ENCODE measurements at regions not wholly inside any gene's neighbourhood (a gene's known extent, or its start where the extent isn't known, plus 50 kb on each side); places are given as distances from the start of the nearest gene placed in this dataset.
"Not testable (repeated sequence)": the region's sequence is repeated elsewhere in the genome, so short reads cannot be mapped to it uniquely, and the experiment has no call there.

DNA sequence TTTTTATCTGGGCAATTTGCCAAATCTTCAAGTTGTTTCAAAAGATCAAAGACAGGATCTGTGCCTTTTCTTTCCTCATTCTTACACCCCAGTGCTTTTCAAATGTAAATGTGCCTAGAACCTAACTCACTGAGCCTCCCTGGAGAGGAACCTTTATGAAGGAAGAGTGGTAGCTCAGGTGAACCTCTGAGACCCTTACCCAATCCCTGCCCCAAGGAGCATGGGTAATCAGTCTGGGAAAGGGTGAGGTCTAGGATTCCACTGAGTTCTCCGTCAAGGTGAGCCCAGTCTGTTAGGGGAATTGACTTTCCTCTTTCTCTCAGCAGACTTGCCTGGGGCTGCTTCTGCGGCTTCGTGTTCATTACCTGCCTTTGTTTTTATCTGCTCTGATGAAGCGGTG, 88.1 kb upstream of the MAP4K4 start:
- no peak for DNase-seq

DNA sequence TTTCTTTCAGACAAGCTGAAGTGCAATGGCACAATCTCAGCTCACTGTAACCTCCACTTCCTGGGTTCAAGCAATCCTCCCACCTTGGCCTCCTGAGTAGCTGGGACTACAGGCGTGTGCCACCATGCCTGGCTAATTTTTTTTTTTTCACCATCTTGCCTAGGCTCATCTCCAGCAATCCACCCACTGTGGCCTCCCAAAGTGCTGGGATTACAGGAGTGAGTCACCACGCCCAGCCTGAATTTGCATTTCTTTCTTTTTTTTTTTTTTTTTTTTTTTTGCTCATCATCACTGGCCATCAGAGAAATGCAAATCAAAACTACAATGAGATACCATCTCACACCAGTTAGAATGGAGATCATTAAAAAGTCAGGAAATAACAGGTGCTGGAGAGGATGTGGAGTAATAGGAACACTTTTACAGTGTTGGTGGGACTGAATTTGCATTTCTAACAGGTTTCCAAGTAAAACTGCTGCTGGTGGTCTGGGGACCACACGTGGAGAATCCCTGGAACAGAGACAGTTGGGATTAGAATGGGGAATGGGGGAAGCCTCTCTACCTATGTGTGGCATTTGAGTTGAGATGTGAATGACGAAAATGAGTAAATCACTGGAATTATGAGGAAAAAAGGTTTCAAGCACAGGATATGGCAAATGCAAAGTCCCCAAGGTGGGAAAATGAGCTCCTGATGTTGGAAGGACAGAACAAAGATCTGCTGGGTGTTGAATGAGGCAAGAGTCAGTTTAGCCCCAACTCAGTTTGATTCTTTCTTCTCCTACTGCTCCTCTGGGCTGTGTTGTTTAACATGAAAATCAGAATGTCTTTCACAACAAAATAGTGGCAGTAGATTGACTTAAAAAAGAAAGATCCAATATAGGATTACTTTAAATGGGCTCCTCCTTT, 88.8 kb upstream of the MAP4K4 start:
- DNase-seq = no peak

DNA sequence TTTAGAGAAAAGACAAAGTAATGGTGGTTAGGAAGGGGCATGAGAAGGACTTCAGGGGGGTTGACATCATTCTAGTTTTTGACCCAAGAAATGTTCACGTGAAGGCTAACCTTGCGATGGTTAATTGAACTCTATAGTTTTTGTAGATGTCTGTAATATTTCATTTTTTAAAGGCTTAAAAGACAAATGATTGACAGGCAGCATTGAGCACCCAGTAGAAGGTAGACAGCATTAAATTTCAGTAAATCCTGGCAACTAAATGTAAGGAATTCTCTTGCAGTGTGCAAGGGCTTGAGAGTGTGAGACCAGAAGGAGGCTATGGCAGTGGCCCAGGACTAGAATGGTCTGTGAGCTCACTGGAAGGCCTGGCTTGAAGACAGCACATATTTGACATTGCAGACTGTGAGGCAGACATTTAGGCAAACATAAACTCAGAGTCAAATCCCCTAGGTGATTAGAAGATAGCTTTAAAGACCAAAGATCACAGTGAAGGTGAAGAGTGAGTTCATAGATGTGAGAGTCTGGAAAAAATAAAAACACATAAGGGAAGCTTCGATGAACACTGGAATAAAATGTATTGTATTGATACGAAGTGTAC, 100.1 kb upstream of the MAP4K4 start:
- no peak for DNase-seq

DNA sequence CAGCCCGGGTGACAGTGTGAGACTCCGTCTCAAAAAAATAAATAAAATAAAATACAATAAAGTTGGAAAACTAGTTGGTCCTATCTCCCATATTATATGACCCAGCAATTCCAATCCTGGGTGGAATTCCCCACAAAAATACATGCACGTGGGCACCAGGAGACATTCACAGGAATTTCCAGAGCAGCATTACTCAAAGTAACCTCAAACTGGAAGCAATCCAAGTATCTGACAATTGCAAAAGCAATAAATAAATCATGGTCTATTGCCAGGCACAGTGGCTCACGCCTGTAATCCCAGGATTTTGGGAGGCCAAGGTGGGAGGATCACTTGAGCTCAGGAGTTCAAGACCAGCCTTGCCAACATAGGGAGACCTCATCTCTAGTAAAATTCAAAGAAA, 101.2 kb upstream of the MAP4K4 start:
- DNase-seq = no peak

DNA sequence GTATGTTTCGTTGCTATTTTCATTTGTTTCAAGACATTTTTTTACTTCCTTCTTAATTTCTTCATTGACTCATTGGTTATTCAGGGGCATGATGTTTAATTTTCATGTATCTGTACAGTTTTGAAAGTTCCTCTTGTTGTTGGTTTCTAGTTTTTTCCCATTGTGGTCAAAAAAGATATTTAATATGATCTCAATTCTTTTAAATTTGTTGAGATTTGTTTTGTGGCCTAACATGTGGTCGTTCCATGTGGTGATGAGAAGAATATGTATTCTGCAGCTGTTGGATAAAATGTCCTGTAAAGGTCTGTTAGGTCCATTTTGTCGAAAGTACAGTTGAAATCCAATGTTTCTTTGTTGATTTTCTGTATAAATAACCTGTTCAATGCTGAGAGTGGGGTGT, 110.3 kb upstream of the MAP4K4 start:
- DNase-seq = no peak

DNA sequence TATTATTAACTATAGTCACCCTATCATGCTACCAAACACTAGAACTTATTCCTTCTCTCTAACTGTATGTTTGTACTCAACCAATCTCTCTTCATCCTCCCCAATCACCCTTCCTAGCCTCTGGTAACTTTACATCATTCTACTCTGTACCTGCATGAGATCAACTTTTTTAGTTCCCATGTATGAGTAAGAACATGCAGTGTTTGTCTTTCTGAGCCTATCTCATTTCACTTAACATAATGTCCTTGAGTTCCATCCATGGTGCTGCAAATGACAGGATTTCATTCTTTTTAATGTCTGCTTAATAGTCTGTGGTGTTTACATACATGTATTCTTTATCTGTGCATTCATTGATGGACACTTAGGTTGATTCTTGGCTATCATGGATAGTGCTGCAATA, 108.9 kb upstream of the RFX8 start:
- DNase-seq = no peak

DNA sequence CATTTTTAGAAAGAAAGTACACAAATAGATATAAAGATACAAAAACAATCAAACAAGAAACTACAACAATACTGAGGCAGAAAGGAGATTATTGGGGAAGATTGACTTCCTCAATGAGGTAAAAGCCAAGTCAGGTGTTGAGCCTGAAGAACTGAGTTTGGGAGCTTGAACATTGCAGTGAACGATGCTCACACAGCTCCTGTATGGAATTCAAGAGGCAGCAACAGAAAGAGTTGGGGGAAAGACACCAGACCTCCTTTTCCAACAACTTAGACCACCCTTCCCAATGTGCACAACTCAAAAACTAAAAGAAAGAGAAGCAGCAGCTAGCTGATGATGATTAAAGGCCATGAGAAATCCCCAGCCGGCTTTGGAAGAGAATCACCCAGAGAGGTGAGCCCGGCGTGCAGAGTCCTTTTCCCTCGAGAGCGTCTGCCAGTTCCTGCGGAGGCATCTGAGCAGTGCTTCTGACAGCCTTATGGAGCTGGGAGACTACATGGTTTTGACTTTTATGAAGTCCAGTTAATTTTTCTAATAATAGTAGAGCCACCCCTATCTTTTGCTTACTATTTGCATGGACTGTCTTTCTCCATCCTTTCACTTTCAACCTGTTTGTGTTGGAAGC, 106.9 kb upstream of the RFX8 start:
- DNase-seq = no peak

DNA sequence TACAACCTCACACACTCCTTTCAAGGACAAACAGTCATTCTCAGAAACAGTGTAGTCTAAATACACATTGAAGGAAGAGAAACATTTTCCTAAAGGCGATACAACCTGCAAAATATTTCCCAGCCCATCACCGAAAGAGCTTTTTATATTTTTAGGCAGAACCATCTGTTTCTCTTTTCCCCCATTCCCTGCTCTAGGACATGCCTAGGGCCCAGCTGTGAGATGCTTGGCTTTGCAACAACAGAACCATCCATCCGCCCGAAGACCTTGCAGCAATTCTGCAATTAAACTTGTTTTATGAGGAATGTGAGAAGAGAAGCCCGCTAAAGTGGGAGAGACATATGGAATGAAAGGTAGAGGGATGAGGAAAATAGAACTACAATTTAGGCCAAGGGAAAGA, 105.6 kb upstream of the RFX8 start:
- DNase-seq = no peak

DNA sequence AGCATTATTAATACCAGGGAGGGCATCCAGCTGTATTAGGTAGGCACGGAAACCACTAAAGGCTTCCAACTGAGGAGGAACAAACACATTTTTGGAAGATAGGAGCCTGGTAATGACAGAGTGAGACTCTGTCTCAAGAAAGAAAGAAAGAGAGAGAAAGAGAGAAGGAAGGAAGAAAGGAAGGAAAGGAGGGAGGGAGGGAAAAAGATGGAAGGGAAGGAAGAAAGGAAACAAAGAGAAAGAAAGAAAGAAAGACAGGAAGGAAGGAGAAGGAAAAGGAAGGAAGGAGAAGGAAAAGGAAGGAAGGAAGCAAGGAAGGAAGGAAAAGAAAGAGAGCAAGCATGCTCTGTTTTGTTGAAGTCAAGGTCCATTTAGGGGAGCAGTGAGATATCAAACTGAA, 103.8 kb upstream of the RFX8 start:
- DNase-seq = no peak

DNA sequence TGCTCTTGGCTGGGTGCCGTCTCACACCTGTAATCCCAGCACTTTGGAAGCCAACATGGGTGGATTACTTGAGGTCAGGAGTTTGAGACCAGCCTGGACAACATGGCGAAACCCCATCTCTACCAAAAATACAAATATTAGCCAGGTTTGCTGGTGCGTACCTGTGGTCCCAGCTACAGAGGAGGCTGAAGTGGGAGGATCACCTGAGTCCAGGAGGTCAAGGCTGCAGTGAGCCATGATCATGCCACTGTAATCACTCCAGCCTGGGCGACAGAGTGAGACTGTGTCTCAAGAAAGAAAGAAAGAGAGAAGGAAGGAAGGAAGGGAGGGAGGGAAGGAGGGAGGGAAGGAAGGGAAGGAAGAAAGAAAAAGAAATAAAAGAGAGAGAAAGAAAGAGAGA, 103.2 kb upstream of the RFX8 start:
- DNase-seq = not testable (repeated sequence)

DNA sequence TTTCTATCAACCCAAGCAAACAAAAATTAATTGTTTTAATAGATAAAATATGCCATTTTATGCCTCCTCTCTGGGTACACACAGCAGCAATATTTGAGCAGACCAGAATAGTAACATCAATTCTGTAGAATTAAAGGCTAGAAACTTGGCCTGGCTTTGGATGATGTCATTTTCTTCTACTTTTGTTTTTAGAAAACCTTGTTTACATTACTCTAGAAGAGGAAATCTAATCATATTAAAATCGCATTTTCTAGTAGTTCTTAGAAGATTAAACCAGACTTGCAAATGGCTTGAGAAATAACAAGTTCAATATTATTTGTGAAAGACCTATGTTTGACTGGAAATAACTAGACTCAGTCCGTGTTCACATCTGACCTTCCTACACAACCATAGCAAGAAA, 102.3 kb upstream of the RFX8 start:
- DNase-seq = no peak

DNA sequence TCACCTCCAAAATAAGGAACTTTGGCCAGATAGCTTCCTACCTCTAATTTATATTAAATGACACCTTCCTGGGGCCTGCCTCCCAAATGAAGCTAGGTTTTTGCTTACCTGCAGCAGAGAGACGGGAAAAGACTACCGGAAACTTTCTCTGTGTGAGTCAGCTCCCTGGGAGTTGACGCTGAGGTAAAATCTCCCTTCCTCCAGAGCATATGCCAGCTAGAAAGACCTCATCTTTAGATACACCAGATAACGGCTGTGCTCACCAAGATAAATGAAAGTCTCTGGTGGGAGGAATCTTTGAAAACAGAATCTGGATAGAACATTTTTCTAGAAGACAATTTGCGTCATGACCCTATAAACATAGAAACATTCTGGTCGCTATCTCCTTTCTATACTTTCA, 99.7 kb upstream of the RFX8 start:
- DNase-seq = no peak

DNA sequence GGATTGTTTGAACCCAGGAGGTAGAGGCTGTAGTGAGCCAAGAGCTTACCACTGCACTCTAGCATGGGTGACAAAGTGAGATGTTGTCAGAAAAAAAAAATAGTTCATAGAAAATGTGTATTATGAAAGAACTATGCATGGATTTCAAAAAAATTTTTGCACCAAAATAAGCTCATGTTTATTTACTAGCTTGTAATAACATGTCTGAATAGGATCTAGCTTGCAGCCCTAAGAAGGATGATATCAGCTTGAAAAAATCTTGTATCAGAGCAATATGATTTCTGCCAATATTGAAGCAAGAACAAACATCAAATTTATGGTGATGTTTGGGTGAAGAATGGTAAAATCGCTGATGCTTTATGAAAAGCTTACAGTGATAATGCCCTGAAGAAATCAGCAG, 97.0 kb upstream of the RFX8 start:
- DNase-seq = no peak

DNA sequence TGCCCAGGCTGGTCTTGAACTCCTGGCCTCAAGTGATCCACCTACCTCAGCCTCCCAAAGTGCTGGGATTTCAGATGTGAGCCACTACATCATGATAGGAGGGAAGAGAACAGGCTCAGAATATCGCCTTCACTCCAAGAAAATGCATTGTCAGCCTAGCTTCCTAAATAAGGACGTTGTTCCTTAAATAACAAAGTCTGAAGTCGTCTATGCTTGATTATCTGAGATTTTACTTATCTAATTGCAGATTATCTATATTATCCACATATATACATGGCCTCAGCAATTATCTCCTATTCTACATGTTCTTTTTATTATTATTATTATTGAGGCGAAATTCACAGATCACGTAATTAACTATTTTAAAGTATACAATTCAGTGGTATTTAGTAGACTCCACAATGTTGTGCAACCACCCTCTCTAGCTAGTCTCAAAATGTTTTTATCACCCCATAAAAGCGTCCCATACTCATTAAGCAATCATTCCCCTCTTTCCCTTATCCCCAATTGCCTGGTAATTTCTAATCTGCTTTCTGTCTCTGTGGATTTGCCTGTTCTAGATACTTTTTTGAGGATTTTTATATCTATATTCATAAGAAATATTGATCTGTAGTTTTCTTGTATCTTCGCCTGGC, 95.1 kb upstream of the RFX8 start:
- DNase-seq = no peak

DNA sequence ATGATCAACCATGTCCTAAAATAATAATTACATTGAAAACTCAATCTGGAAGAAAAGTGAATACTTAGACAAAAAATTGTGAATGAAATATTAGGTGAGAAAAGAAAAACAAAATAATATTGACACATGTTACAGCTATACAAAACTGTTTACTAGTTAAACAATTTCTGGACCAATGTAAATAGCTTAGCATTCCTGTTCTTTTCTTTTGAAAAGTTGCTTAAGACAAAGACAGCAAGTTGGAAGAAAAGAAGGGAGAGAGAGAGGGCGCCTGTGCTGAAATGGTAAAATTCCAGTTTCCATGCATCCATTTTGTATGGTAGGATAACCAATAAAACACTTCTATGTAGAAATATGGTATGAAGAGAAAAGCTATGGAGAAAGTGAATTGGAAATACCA, 94.1 kb upstream of the RFX8 start:
- no peak for DNase-seq

DNA sequence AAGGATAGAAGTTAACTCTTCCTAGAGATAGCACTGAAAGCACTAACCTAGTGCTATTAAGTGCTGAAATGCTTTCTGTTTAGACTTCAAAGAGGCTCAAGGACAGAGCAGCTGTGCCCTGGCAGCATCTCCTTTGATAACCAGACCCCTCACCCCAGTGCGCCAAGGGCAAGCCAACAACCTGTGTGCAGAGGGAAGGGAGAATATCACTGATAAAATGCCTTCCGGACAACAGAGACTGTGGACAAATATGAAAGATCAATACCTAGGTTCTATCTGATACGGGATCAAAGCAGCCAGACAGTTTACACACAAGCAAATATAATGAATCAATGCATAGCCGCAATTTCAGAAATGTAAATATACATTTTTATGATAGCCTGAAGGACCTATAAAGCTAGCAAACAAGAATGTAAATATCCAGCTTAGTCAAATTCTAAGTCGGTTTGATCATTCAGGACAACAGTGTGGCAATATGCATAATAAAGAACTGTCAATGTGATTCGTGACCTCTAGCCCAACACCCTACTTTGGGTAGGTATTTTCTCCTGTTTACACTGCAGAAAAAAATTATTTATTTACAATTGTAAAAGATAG, 91.8 kb upstream of the RFX8 start:
- no peak for DNase-seq

DNA sequence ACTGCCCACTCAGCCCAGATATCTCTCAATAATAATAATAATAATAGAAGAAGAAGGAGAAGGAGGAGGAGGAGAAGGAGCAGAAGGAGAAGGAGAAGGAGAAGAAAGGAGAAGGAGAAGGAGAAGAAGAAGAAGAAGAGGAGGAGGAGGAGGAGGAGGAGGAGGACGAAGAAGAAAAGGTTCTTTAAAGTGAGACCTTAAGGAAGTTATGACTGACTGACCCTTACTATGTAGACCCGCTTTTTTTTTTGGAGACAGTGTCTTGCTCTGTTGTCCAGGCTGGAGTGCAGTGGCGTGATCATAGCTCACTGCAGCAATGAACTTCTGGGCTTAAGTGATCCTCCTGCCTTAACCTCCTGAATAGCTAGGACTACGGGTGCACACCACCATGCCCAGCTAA, 88.9 kb upstream of the RFX8 start:
- no peak for DNase-seq

DNA sequence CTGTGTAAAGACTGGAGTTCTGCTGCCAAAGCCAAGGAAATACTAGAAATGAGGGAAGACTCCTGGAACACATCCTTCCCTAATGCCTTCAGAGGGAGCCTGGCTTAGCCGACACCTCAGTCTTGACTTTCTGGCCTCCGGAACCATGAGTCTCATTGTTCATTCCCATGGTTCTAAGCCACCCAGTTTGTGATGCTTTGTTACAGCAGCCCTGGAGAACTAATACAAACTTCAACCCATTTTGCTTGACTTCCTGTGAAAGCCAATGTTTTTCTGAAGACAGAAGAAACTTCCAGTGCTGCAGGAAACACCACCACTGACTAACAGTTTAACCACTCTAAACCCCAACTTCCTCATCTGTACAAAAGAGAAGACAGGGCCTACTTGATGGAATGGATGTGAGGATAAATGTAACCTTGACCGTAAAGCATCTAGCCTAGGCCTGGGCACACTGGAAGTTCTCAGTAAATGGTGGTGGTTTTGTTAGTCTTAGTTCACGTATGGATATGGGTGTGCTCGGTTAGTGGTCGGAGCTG, 85.9 kb upstream of the RFX8 start:
- peak; percentile 78 to 82 for DNase-seq

DNA sequence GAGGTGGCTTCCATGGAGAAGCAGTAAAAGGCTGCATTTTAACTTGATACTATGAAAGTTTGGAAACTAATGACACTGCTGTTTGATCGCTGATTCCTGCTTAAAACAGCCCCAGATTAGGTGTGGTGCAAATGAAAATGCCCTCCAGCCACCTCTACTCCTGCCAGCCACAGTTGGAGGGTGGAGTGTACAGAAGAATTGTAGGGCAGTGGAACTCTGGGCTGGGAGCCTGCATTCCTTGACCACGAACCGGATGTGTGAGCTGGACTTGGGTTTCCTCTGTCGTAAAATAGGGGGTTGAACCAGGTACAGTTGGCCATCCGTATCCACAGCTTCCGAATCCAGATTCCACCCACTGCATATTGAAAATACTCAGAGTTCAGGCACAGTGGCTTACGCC, 84.6 kb upstream of the RFX8 start:
- DNase-seq = no peak

DNA sequence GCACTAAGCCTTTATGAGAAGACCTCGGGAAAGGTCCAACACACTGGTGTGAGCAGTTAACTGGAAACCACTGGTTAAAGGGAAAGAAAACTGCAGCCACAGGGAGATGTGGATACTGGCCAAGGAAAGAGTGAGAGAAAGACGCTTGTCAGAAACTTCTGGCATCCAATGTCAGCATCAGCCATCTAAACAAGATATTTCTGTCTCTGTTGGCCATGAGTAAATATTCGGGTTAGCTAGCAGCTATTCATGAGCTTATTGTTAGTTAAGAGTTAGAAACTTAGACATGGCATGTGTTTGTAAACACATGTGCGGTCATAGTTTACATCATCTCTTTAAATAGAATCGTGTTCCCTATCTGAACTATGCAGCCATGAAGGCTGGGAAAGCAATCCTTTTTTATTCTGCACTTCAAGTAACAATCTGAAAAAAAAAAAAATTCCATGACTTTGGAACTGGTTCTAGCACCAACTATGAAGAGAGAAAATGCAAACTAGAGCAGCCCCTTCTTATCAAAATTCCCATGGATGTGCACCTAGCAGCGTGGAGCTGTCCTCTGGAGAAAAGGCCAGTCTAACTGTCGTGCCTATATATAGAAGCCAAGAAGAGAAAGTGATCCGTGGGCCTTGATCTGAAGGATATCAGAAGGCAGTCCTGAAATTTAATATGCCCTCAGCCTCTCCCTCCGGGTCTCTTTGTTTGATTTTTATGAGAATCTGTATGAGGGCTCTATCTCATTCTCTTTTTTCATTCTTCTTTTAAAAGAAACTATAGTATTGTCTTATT, 84.0 kb upstream of the RFX8 start:
- DNase-seq = no peak

DNA sequence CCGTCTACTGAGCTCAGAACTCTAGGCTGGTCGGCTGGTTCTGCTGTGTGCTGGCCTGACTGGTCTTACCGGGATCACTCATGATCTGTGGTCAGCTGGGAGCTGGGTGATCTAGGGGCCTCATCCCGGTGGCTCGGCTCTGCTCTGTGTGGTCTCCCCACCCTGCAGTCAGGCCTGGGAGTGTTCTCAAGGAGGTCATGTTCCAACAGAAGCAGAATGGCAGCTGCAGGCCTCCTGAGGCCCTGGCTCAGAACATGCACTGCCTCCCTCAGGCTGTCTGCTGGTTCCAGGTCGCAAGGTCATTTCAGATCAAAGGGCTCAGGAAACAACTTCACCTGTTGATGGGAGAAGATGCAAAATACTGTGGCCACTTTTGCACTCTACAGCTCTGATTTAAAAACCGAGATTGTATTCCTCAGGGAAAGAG, 81.1 kb upstream of the RFX8 start:
- no peak for DNase-seq

DNA sequence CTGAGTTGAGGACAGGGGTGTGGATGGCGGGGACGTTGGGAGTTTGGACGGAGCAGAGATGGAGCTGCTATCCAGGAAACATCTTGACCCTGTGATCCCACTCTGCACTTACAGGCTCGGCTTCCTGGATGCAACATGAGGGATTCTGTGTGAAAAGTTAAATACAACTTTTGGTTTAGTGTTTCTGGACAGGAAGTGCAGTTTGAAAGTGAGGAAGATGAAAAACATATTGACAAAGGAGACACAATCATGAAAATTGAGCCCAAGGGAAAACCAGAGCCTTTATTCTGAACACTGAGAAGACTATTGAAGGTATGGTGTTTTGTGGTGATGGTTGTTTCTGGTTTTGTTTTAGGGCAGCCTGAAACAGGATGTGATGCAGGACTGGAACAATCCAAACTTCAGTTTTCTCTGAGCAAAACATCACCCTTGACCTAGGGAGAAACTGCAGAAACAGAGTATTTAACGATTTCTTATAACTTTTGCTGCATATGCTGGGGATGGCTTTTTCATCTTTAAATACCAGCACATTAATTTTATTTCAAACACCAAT, 76.5 kb upstream of the RFX8 start:
- DNase-seq = no peak

Data from AML-193 (cell line).